ENCODE measurements at regions not wholly inside any gene's neighbourhood (a gene's known extent, or its start where the extent isn't known, plus 50 kb on each side); places are given as distances from the start of the nearest gene placed in this dataset.

DNA sequence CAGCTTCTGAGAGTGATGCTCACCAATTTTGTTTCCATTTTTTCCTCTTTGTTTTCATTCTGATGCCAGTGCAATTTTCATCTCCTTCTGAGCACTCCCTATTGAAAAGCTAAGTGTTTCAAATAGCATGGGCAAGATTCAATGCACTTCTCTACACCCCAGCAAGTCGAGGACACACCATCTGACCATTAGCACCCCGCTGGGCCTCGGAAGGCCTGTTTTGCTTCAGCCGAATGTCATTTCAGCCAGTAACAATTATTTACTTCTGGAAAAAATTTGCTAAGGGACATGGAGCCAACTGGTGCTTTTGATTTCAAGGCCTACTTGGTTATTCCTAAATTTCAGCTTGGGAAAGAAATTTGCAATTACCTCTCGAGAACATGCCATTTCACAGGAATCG is 392.4 kb downstream of the RNF144A start:
- no peak for DNase-seq (ENCODE audit: low read depth, low spot score)
- Histone ChIP-seq H2AFZ (ENCODE audit: low read depth, low read length, poor library complexity, severe bottlenecking) (no peak overlapping the region), H4K20me1 (ENCODE audit: insufficient read depth) (no peaks in the 10 kb centered on the region), H3K79me2 (ENCODE audit: insufficient read depth, low read length) (no peaks in the 10 kb centered on the region), H3K9me2 (ENCODE audit: insufficient read depth) (no peaks in the 10 kb centered on the region), H3K9me3 (ENCODE audit: control insufficient read depth in 1 of 2, insufficient read depth in 1 of 2, low read depth in 1 of 2, low read length in 2 of 2) (no peaks in the 10 kb centered on the region), H3K27me3 (ENCODE audit: insufficient read depth, low read length) (peaks cover 20% of the 10 kb centered on the region), H3K27ac (ENCODE audit: low read depth, low read length) (no peak overlapping the region), H3K4me2 (ENCODE audit: low read length) (no peak overlapping the region), H3K36me3 (ENCODE audit: control insufficient read depth in 1 of 2, insufficient read depth in 2 of 2, low read length in 2 of 2) (no peaks in the 10 kb centered on the region), H3K4me3 (replicated peaks in 1 of 2; ENCODE audit: low read depth in 1 of 2, low read length in 2 of 2) (no peak overlapping the region), H3K9ac (ENCODE audit: low read length) (no peak overlapping the region), H3K4me1 (ENCODE audit: control insufficient read depth in 1 of 2, insufficient read depth in 2 of 2, low read length in 2 of 2) (no peaks in the 10 kb centered on the region)
- ChIA-PET POLR2A (no interaction called here), RAD21 (ENCODE audit: low non-redundant PET in 1 of 2, low total read pairs in 2 of 2, uncharacterized antibody in 2 of 2, unreplicated experiment in 2 of 2) (no interaction called here), CTCF (no interaction called here)
- intact Hi-C loops (cut with micrococcal nuclease): no loop called here
- TF ChIP-seq FOSL1 (IDR thresholded peaks at IDR 0.05; ENCODE audit: low read depth) (no peak), EZH2phosphoT487 (IDR thresholded peaks at IDR 0.05; ENCODE audit: borderline replicate concordance) (no peak), YY1 (IDR thresholded peaks at IDR 0.05; ENCODE audit: extremely low read depth, insufficient replicate concordance, low read depth, low read length) (no peak), ZFX (IDR thresholded peaks at IDR 0.05) (no peak), ELF1 (IDR thresholded peaks at IDR 0.05; ENCODE audit: borderline replicate concordance, low read depth) (no peak), POLR2A (IDR thresholded peaks at IDR 0.05; ENCODE audit: borderline replicate concordance, extremely low read depth, insufficient read depth, insufficient read length) (no peak), CBX3 (IDR thresholded peaks at IDR 0.05; ENCODE audit: low read depth) (no peak)
- TF ChIP-seq, protein P1, sequence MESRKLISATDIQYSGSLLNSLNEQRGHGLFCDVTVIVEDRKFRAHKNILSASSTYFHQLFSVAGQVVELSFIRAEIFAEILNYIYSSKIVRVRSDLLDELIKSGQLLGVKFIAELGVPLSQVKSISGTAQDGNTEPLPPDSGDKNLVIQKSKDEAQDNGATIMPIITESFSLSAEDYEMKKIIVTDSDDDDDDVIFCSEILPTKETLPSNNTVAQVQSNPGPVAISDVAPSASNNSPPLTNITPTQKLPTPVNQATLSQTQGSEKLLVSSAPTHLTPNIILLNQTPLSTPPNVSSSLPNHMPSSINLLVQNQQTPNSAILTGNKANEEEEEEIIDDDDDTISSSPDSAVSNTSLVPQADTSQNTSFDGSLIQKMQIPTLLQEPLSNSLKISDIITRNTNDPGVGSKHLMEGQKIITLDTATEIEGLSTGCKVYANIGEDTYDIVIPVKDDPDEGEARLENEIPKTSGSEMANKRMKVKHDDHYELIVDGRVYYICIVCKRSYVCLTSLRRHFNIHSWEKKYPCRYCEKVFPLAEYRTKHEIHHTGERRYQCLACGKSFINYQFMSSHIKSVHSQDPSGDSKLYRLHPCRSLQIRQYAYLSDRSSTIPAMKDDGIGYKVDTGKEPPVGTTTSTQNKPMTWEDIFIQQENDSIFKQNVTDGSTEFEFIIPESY (IDR thresholded peaks at IDR 0.05; ENCODE audit: extremely low read depth, insufficient replicate concordance, low read length): no peak
- TF ChIP-seq, protein P2, sequence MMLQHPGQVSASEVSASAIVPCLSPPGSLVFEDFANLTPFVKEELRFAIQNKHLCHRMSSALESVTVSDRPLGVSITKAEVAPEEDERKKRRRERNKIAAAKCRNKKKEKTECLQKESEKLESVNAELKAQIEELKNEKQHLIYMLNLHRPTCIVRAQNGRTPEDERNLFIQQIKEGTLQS (IDR thresholded peaks at IDR 0.05): no peak
- BruUV-seq (replicated peaks): no TSS peak
- ATAC-seq: no peak

DNA sequence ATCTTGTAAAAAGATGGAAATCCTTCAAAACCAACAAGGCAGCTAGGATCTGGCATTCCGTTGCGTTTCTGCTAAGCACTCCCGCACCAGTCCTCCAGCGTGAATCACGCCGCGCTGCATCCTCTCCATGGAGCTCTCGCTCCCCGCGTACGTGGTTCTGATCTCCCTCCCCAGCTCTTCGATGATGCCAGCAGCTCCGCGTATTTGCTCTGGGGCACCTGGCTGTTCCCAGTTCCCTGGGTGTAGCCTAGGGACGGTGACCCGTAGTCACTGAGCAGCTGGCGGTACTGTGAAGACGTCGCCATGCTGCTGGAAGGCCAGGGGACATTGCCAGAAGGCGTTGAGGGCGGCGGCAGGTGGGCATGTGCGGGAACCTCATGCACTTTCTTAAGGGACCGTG is 407.5 kb downstream of the RNF144A start:
- CTCF ChIA-PET: no interaction called here
- TF ChIP-seq SIN3A (IDR thresholded peaks at IDR 0.05; ENCODE audit: low read depth): no peak
- no peak for TF ChIP-seq EGR1 (IDR thresholded peaks at IDR 0.05; ENCODE audit: low read depth)
- TF ChIP-seq ZNF274 (IDR thresholded peaks at IDR 0.05; ENCODE audit: low read depth, low read length): no peak
- no peak for TF ChIP-seq CEBPB (IDR thresholded peaks at IDR 0.05; ENCODE audit: low read depth)
- TF ChIP-seq CBX3 (IDR thresholded peaks at IDR 0.05; ENCODE audit: low read depth): no peak
- no peak for TF ChIP-seq SP1 (IDR thresholded peaks at IDR 0.05; ENCODE audit: low read depth)
- TF ChIP-seq, protein P1 (IDR thresholded peaks at IDR 0.05; ENCODE audit: extremely low read depth, insufficient replicate concordance, low read length): no peak
- TF ChIP-seq ZFX (IDR thresholded peaks at IDR 0.05): no peak
- TF ChIP-seq EZH2phosphoT487 (IDR thresholded peaks at IDR 0.05; ENCODE audit: borderline replicate concordance): no peak

More for the DNA sequence above, 407.5 kb downstream of the RNF144A start:
- no peak overlapping the region for H3K4me2 ChIP-seq (ENCODE audit: low read length)
- intact Hi-C loops (cut with micrococcal nuclease): no loop called here
- no peaks in the 10 kb centered on the region for H4K20me1 ChIP-seq (ENCODE audit: insufficient read depth)
- no peak for ATAC-seq
- peaks cover 34% of the 10 kb centered on the region for H3K27me3 ChIP-seq (ENCODE audit: insufficient read depth, low read length)
- POLR2A ChIA-PET: no interaction called here
- H3K36me3 ChIP-seq (ENCODE audit: control insufficient read depth in 1 of 2, insufficient read depth in 2 of 2, low read length in 2 of 2): no peaks in the 10 kb centered on the region
- H2AFZ ChIP-seq (ENCODE audit: low read depth, low read length, poor library complexity, severe bottlenecking): no peak overlapping the region
- no peaks in the 10 kb centered on the region for H3K9me3 ChIP-seq (ENCODE audit: control insufficient read depth in 1 of 2, insufficient read depth in 1 of 2, low read depth in 1 of 2, low read length in 2 of 2)
- RAD21 ChIA-PET (ENCODE audit: low non-redundant PET in 1 of 2, low total read pairs in 2 of 2, uncharacterized antibody in 2 of 2, unreplicated experiment in 2 of 2): no interaction called here
- no peaks in the 10 kb centered on the region for H3K4me1 ChIP-seq (ENCODE audit: control insufficient read depth in 1 of 2, insufficient read depth in 2 of 2, low read length in 2 of 2)
- no peak overlapping the region for H3K4me3 ChIP-seq (replicated peaks in 1 of 2; ENCODE audit: low read depth in 1 of 2, low read length in 2 of 2)
- no TSS peak for BruUV-seq (replicated peaks)
- H3K27ac ChIP-seq (ENCODE audit: low read depth, low read length): no peak overlapping the region
- DNase-seq (ENCODE audit: low read depth, low spot score): no peak
- no peaks in the 10 kb centered on the region for H3K79me2 ChIP-seq (ENCODE audit: insufficient read depth, low read length)
- no peak overlapping the region for H3K9ac ChIP-seq (ENCODE audit: low read length)
- H3K9me2 ChIP-seq (ENCODE audit: insufficient read depth): no peaks in the 10 kb centered on the region
